D721Med (cell line): ENCODE measurements at regions not wholly inside any gene's neighbourhood (a gene's known extent, or its start where the extent isn't known, plus 50 kb on each side); places are given as distances from the start of the nearest gene placed in this dataset.
"Not testable (repeated sequence)": the region's sequence is repeated elsewhere in the genome, so short reads cannot be mapped to it uniquely, and the experiment has no call there.

ENCODE experiments used
- DNase-seq: peaks from one replicate; pipeline ENCODE4 v3.0.0; 2011; ENCODE audit warnings: low spot score; ENCODE audit not compliant: insufficient read length
- FAIRE-seq: peaks from 2 replicates; lab custom pipeline; 2011; peaks lifted over from hg19 to GRCh38; lab: Jason Lieb, UNC
- TF ChIP-seq, protein P1 (sequence below): IDR thresholded peaks from 2 replicates; pipeline ENCODE4 v1.5.1; 2012; ENCODE audit warnings: mild to moderate bottlenecking, control low read depth; ENCODE audit not compliant: insufficient read depth; ENCODE audit errors: missing control alignments

DNA sequence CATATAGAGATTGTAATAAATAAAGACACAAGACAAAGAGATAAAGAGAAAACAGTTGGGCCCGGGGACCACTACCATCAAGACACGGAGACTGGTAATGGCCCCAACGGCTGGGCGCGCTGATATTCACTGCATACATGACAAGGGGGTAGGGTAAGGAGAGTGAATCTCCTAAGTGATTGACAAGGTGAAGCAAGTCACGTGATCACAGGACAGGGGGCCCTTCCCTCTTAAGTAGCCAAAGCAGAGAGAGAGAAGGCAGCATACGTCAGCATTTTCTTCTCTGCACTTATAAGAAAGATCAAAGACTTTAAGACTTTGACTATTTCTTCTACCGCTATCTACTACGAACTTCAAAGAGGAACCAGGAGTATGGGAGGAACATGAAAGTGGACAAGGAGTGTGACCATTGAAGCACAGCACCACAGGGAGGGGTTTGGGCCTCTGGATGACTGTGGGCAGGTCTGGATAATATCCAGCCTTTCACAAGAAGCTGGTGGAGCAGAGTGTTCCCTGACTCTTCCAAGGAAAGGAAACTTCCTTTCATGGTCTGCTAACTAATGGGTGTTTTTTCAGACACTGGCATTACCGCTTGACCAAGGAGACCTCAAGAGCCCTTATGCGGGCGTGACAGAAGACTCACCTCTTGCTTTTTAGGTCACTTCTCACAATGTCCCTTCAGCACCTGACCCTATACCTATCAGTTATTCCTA is 75.6 kb downstream of the MRPL39 start:
- not testable (repeated sequence) for DNase-seq, FAIRE-seq

DNA sequence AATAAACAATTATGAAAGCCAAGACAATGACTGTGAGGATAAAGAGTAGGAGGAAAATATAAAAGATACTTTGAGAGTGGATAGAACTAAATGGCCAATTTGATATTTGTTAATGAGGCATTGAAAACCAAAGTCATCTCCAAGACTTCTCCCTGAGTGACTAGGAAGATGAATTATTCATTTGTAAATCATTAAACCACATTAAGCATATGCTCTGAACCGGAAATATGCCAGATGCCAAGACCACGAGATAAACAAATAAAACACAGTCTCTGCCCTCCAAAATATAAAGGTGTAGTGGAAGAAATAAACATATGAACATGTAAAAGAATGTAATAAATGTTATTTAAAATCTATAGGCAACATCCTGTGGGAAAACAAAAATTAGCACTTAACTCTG is 78.8 kb downstream of the MRPL39 start:
- TF ChIP-seq, protein P1, sequence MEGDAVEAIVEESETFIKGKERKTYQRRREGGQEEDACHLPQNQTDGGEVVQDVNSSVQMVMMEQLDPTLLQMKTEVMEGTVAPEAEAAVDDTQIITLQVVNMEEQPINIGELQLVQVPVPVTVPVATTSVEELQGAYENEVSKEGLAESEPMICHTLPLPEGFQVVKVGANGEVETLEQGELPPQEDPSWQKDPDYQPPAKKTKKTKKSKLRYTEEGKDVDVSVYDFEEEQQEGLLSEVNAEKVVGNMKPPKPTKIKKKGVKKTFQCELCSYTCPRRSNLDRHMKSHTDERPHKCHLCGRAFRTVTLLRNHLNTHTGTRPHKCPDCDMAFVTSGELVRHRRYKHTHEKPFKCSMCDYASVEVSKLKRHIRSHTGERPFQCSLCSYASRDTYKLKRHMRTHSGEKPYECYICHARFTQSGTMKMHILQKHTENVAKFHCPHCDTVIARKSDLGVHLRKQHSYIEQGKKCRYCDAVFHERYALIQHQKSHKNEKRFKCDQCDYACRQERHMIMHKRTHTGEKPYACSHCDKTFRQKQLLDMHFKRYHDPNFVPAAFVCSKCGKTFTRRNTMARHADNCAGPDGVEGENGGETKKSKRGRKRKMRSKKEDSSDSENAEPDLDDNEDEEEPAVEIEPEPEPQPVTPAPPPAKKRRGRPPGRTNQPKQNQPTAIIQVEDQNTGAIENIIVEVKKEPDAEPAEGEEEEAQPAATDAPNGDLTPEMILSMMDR, result no peak
- DNase-seq (no peak), FAIRE-seq (no peak)

DNA sequence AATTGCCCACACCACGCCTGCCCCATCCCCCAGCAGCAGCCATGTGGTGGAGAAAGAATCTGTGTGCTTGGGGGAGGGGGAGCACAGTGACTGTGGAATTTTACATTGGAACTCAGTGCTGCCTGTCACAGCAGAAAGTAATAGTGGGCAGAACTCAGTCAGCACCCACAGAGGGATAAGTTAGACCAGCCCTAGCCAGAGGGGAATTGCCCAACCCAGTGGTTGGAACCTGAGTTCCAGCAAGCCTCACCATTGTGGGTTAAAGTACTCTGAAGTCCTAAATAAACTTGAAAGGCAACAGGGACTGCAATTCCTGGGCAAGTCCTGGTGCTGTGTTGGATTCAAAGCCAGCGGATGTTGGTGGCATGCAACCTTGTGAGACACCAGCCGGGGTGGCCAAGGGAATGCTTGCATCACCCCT is 88.8 kb downstream of the MRPL39 start:
- no peak for DNase-seq
- no peak for FAIRE-seq

DNA sequence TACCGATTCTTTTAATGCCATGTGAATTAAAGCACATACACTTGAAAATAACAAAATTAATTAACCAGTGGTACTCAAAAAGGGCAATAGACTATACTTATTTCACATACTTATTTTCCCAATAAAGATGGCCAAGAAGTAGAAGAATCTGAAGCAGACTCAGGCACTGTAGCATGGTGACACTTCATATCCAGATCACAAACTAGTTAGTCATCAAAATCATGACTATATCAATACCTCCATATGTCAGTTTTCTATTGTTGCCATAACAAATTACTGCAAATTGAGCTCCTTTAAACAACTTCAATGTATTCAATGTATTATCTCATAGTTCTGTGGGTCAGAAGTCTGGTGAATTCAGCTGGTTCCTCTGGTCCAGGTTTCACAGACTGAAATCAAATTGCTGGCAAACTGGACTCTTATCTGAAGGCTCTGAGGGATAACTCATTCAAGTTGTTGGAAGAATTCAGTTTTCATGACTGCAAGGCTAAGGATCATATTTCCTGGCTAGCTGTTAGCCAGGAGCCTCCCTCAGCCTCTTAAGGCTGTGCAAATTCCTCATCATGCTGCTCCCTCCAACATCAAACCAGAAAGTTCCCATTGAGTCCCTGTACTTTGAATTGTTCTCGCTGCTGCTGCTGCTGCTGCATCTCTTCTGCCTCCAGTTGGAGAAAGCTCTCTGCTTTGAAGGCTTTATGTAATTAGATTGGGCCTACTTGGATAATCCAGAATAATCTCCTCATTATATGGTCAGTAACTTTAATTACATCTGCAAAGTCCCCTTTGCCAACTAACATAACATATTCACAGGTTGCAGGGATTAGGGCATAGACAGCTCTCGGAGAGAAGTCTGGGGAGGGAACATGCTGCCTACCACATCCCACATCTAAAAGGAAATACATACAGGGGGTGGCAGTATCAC is 91.5 kb downstream of the MRPL39 start:
- DNase-seq, result no peak

More for the DNA sequence above, 88.8 kb downstream of the MRPL39 start:
- TF ChIP-seq, protein P1, result no peak

DNA sequence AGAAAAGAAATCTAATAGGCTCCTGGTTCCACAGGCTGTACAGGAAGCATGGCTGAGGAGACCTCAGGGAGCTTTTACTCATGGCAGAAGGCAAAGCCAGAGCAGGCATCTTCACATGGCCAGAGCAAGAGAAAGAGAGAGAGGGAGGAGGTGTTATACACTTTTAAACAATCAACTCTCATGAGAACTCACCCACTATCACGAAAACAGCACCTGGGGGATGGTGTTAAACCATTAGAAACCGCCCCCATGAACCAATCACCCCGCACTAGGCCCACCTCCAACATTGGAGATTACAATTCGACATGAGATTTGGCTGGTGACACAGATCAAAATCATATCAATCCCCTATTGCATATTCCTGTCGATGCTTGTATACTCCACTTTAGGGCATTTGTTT is 93.5 kb downstream of the MRPL39 start:
- DNase-seq (no peak), FAIRE-seq (no peak)
- TF ChIP-seq, protein P1, result no peak

More for the DNA sequence above, 91.5 kb downstream of the MRPL39 start:
- TF ChIP-seq, protein P1, result no peak
- peak; percentile 93 for FAIRE-seq

DNA sequence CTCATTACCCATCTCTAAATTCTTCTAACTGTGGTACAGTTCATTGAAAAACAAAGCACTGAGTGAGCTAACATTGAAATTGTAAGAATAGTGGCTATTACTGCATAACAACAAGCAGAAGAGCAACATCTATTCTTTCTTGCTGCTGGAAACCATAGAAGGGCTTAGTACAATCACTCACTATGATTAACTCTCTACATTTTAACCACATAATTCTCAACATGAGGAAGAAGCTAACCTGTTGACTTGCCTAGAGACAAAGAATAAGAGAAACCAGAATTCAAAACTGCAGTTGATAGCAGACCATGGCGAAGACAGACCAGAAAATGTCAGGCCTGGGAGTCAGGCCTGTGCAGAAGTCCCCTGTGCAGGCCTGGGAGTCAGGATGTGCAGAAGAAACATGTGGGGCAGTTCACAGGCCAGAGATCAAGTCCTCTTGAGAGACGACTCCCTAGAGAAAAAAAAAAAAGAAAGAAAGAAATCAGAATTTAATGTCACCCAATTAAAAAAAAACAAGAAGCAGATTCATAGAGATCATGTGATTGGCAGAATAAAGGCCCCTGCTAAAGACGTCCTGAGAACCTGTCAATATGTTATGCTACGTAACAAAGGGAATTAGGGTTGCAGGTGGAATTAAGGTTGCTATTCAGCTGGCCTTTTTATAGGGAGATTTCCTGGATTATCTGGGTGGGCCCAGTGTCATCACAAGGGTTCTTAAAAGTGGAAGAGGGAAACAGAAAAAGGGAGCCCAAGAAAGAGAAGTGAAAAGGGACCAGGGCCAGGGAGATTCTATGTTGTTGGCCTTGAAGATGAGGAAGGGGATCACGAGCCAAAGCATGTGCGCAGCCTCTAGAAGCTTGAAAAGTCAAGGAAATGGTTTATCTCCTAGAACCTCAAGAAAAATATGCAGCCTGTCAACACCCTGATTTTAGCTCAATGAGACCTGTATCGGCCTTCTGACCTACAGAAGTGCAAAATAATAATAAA is 94.9 kb downstream of the MRPL39 start:
- FAIRE-seq (no peak), DNase-seq (no peak)
- TF ChIP-seq, protein P1, result no peak

DNA sequence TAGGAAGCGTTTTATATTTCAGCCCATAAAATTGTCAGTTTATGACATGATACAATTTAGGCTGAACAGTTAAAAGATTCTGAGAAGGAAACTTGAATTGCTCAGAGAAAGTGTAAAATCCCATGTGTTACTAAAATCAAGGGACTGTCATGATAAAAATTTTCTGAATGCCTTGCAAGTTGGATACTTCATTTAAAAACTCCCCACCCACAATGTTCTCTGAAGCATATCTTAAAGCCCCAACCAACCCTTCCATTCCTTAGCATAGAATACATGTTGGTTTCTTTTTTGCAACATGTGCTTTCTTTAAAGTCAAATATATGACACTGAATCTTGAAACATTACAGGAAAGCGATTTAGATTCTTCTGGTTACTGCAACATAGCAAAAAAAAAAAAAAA is 97.4 kb downstream of the MRPL39 start:
- FAIRE-seq, result no peak
- DNase-seq, result no peak
- TF ChIP-seq, protein P1, result no peak
